SK-N-MC (cell line): ENCODE measurements at regions not wholly inside any gene's neighbourhood (a gene's known extent, or its start where the extent isn't known, plus 50 kb on each side); places are given as distances from the start of the nearest gene placed in this dataset.

Experiments
- EZH2 ChIP-seq: fragments of 200-600 bp; sonication (generic); IDR thresholded peaks from one replicate; pipeline ENCODE4 v1.6.1; 2017; ENCODE audit warnings: antibody characterized with exemption
- POLR2AphosphoS5 ChIP-seq: IDR thresholded peaks from 2 replicates; pipeline ENCODE4 v1.6.1; 2012; ENCODE audit warnings: mild to moderate bottlenecking, low read depth, low read length, borderline replicate concordance

DNA sequence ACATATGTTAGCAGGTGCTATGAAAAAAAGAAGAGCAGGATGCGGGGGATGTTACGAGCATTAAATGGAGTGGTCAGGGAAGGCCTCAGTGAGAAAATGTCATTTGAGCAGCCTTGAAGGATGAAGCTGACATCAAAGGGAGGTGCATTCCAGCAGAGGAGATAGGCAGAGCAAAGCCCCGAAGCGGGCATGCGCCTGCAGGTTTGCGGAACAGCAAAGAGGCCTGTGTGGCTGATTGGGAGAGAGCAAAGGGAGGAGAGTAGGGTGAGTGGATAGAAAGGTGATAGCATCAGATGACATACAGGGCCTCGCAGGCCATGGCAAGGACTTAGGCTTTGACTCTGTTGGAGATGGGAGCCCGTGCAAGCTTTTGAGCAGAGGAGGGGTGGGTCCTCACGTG is 95.4 kb upstream of the GPR50 start:
- TF ChIP-seq POLR2AphosphoS5 (no peak), EZH2 (no peak)
